SHP77 (cell line): ENCODE measurements at regions not wholly inside any gene's neighbourhood (a gene's known extent, or its start where the extent isn't known, plus 50 kb on each side); places are given as distances from the start of the nearest gene placed in this dataset.

Experiments used
- DNase-seq, 2 experiments: peaks; one replicate each; lab custom pipeline; 2025; lab: John Stamatoyannopoulos, UW

DNA sequence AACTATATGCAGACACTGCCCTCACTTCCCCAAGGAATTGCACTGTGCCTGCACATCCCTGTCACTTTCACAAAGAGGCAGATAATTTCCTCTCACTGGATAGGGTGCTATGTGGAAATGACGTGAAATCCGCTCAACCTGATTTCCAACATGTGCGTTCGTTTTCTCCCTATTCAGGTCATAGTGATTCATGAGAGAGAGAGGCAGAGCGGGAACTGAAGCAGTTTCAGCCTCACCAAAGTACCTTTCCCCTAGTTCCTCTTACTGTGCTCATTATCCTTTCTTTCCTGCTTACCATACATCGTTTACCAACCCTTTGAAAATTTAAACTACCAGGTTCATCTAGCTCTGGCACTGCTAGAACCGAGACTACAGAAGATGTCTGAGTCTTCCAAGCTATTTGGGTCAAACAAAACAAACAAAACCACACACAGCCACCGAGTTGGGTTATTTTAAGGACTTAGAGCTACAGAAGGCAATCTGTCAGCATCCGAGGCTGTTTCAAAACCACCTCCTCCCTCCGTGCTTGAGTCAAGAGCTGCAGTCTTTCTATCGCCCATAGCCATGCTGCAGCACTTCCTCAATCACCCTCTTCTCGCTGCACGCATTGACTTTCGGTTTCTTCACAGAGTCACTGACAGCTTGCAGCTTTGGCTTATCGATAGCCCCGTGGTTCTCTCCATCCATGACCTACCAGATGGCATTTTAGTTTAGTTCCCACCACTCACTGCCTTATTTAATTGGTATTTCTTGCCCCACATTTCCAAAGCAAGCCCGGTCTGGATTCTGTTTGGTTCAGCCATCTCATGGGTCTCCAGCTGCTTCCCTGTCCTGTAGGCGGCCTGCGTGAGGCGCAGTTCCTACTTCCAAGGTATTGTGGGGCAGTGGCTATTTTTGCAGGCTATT lies 1395.8 kb downstream of the EFNB2 start:
- peak; percentile 82 to 88 for DNase-seq

GRCh38 chr13:105139048-105139379 lies 1396.4 kb downstream of the EFNB2 start:
- DNase-seq, result no peak

- DNase-seq, result no peak
Measured at GRCh38 chr13:105135852-105136615, 1399.4 kb downstream of the EFNB2 start.

- no peak for DNase-seq
Measured at GRCh38 chr13:105127732-105128131, 1407.7 kb downstream of the EFNB2 start.

- DNase-seq, result no peak
Measured at GRCh38 chr13:105121221-105121620, 1414.2 kb downstream of the EFNB2 start.

DNA sequence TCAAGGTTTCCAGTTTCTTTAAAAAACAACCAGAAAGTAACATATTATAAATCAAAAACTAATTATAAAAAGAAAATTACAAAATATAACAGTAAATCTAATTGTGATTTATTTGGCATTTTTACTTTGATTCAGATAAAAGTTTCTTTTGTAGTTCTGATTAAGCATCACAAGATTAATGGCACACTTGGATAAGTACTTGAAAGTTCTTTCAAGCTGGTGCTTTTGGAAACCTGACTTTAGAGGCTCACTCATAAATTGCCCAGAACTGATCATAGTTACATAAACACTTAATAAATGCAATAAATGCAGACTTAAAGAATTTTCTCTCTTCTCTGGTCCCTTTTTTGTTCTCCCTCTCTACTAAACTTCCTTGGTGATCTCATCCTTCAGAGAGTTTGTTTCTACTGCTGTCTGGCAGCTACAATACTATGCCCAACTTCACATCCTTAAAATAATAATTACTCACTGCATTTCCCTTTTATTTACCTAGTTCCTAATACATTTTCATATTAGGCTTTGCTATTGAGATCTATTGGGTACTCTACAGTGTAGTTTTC lies 1417.0 kb downstream of the EFNB2 start:
- no peak for DNase-seq

- no peak for DNase-seq
Measured at GRCh38 chr13:105116966-105117365, 1418.5 kb downstream of the EFNB2 start.

DNA sequence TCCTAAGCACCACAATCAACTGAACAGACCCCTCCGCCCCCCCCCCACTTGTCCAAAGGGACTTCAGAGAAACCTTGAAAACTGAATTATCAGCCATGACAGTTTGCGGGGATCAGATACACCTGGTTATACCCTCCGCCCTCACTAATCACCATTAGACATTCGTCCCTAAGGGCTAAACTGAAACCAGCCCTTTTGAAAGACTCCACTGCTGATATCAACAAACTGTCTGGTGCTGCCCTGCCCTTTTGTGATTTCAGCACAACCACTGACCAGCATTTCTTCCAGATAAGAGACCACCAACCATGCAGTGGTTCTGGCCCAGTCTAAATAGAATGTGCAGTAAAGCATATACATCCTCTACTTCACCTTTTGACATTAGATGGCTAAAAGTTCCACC lies 1422.9 kb downstream of the EFNB2 start:
- DNase-seq, result no peak

DNA sequence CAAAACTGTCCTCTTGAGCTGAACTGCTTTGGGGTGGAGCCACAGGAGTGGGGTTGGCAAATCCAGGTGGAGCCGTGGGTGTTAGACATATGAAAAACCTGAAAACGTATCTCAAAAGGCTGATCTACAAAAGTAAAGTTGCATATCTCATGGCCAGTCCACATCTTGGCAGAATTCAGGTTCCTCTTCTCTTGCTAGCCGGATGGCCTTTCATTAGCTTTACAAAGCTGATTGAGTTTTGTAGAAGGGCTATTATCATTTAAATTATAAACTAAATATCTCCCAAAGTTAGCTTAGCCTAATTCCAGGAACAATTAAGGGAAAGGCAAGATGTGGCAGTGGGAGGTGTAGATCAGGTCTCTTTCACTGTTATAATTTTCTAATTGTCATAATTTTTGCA lies 1427.7 kb downstream of the EFNB2 start:
- DNase-seq, result no peak

DNA sequence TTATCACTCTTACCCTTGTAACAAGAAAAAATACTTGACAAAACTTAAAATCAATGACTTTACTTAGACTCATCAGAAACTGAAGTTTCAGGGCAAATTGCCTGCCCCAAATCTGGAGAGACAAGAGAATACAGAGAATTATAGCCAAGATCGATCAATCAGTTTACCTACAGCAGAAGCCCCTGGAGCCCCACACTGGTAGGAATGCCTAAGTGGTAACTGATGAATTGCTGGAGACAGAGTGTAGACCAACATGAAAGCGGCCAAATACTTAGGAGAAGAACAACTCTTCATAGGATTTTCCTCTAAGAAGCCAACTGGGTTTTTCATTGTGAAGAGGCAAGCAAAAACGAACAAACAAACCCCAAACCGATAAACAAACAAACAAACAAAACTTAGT lies 1430.0 kb downstream of the EFNB2 start:
- no peak for DNase-seq

GRCh38 chr13:105097521-105097920 lies 1437.9 kb downstream of the EFNB2 start:
- DNase-seq, result no peak

- no peak for DNase-seq
Measured at GRCh38 chr13:105089858-105090643, 1445.4 kb downstream of the EFNB2 start.

DNA sequence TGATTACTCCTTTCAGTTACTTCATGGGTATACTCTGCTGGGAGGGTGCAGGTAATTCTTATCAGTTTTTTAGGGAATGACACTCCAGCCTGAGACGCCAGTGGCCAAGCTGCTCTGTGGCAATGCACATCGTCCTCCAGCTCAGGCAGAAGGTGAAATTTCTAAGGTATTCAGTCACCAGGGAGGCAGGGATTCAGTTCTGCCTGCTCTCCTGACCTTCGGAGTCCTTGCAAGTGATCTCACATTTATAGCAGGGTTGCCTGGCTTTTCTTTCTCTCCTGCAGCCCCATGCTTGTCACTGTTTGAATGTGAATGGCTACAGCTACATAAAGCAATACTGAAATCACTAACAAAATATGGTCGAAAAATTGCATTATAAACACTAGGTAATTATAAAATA lies 1447.5 kb downstream of the EFNB2 start:
- DNase-seq, result no peak

- no peak for DNase-seq
Measured at GRCh38 chr13:105084931-105085330, 1450.5 kb downstream of the EFNB2 start.

- DNase-seq, result no peak
Measured at GRCh38 chr13:105083992-105084391, 1451.5 kb downstream of the EFNB2 start.

DNA sequence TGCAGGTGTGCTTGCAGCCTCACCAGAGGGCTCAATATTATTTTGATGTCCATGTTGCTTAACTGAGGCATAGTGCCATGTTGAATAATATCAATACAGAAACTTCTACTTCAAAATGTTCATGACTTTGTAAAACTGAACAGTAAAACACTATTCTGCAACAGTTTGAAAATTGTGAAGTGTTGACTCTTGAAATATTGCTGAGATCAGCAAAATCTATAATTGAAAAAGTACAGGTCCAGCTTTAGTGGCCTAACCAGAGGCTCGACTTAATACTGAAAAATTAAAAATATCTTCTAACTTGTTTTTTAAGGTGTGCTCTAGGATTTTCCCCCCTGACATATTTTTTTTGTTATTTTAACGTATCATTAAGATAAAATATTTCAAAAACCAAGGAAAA lies 1460.7 kb downstream of the EFNB2 start:
- DNase-seq, result no peak

- DNase-seq, result no peak
Measured at GRCh38 chr13:105073041-105073440, 1462.4 kb downstream of the EFNB2 start.

DNA sequence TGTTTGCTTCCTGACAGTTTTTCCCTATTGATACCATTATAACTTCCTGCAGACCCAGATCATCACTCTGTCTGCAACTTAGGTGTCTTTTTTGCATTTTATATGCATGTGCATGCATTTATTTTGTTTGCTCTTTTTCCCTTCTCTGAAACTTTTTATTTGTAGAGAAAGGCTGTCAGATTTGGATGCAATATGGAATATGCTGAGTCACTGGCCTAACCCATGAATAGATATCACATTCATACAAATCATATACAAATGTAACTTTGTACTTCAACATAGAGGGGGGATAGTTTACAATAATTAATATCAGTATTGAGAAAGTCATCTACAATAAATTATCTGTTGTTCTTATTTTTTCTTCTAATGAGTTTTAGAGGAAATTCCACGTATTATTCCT lies 1465.0 kb downstream of the EFNB2 start:
- DNase-seq, result no peak

DNA sequence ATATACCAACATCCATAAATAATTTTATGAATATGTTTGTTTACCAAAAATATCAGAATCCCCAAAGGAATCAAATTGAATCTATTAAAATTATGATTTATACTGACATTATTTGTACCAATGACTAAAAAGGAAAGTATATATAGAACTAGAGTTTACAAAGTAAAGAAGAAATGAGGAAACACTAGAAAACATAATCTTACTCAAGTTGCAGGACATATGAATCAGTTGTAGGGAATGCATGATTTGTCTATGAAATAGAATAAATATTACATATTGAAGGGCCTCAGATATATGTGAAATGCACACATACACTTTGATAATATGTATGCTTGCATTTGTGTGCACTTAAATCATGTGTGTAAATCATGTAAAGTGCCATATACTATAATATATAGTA lies 1466.4 kb downstream of the EFNB2 start:
- DNase-seq, result no peak

DNA sequence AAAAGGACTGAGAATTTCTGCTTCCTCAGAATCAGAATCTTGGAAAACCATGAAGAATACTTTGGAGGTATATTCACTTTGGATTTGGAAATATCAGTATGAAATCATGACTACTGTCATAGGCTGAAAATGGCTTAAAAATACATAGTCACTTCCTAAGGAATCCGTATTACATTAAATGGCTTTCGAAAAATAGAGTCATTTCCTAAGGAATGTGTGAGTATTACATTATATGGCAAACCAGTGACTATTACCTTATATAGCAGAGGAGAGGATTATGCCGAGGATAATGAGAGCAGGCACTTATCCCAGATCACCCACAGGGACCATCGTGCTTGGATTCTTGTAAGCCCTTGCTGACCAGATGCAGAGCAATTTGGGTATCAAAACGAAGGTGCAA lies 1471.8 kb downstream of the EFNB2 start:
- no peak for DNase-seq

DNA sequence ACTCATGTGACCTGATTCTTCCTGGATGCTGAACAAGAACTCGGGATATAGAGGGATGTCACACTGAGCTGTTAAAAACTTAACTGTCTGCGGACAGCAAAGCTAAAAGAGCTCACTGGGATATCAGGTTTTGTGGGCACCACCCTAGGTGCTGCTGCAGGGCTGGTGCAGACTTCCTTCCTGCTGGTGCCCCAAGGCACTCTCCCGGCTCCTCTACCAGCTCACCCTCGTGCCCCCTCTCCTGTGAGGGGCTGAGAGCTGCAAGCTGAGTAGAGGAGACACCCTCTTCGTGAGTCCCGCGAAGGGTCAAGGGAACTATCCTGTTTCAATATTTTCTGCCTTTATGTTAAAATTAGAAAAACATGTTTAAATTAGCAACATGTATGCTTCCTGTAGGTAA lies 1475.7 kb downstream of the EFNB2 start:
- DNase-seq, result no peak

DNA sequence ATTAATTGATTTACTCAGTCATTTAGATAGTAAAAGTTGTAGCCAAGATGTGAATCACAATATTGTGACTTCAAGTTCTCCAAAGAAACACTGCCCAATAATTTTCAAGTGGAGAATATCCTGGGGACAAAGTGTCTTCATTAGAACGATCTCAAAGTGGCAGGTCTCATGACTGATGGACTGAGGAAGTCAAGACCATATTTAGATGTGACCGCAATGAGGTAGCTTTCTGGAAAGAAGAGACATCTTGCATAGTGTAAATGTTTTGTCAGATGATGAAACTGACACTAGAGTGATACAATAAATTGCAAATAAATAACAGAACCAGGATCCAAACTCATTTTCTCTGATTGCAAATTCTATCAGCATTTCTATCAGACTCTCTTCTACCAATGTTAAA lies 1476.9 kb downstream of the EFNB2 start:
- DNase-seq, result no peak
